Thoracic aorta (tissue), 2 donors: ENCODE measurements at regions not wholly inside any gene's neighbourhood (a gene's known extent, or its start where the extent isn't known, plus 50 kb on each side); places are given as distances from the start of the nearest gene placed in this dataset.

Source experiments
- ATAC-seq: fragments of 150-250 bp; one replicate; pipeline ENCODE4 v1.8.0; 2017; ENCODE audit warnings: low read depth; ENCODE audit not compliant: insufficient number of reproducible peaks, low FRiP score
- DNase-seq: peaks from one replicate; pipeline ENCODE4 v3.0.0-alpha.2; 2020; ENCODE audit warnings: low spot score
- H3K27ac ChIP-seq, 2 donors: fragments of 200-600 bp; sonication (generic); 1 replicate in 1 of 2; 2 replicates in 1 of 2; pipeline ENCODE4 v1.5.1; 2016; ENCODE audit warnings: mild to moderate bottlenecking in 2 of 2, moderate library complexity in 2 of 2
- H3K27me3 ChIP-seq: fragments of 200-600 bp; sonication (generic); replicated peaks from 2 replicates; pipeline ENCODE4 v1.6.0; 2016; ENCODE audit warnings: mild to moderate bottlenecking; ENCODE audit not compliant: insufficient read depth
- H3K36me3 ChIP-seq: fragments of 200-600 bp; sonication (generic); one replicate; pipeline ENCODE4 v1.5.1; 2016
- H3K4me1 ChIP-seq, 2 donors: fragments of 200-600 bp; sonication (generic); 1 replicate in 1 of 2; 2 replicates in 1 of 2; pipeline versions ENCODE4 v1.5.1 to v1.6.0; 2016; ENCODE audit warnings: low read depth in 2 of 2, mild to moderate bottlenecking in 1 of 2; ENCODE audit not compliant: control insufficient read depth in 1 of 2
- H3K4me3 ChIP-seq: fragments of 200-600 bp; sonication (generic); 2 replicates; pipeline ENCODE4 v1.5.1; 2016; ENCODE audit warnings: mild to moderate bottlenecking
- H3K9me3 ChIP-seq: fragments of 200-600 bp; sonication (generic); 2 replicates; pipeline ENCODE4 v1.5.1; 2016
- TF ChIP-seq, protein P1 (sequence below): fragments of 200-600 bp; sonication (generic); IDR thresholded peaks from one replicate; pipeline ENCODE4 v1.5.1; 2019; ENCODE audit warnings: antibody characterized with exemption

DNA sequence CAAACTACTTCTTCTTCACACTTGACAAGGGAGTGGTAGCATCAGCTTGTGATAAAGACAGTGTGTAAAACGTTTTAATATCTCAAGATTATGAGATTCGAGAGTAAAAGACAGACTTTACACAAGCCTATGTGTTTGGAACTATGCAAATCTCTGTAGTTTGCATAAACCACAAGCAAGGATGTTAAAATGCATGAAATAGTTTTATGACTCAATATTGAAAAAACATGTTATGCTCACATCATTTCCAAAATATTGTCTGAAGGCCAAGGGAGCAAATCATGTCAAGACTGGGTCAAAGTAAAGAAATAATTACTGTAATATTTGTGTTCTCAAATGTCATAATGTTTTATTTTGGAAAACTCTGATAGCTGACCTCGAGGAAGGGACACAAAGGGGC, 316.8 kb upstream of the KLF12 start:
- ATAC-seq (no peak), DNase-seq (no peak)
- Histone ChIP-seq H3K27ac (no peak overlapping the region), H3K27me3 (no peaks in the 10 kb centered on the region), H3K4me3 (no peak overlapping the region), H3K9me3 (no peaks in the 10 kb centered on the region), H3K4me1 (peaks cover 4 to 12% of the 10 kb centered on the region in 2 donors), H3K36me3 (no peaks in the 10 kb centered on the region)
- TF ChIP-seq, protein P1, sequence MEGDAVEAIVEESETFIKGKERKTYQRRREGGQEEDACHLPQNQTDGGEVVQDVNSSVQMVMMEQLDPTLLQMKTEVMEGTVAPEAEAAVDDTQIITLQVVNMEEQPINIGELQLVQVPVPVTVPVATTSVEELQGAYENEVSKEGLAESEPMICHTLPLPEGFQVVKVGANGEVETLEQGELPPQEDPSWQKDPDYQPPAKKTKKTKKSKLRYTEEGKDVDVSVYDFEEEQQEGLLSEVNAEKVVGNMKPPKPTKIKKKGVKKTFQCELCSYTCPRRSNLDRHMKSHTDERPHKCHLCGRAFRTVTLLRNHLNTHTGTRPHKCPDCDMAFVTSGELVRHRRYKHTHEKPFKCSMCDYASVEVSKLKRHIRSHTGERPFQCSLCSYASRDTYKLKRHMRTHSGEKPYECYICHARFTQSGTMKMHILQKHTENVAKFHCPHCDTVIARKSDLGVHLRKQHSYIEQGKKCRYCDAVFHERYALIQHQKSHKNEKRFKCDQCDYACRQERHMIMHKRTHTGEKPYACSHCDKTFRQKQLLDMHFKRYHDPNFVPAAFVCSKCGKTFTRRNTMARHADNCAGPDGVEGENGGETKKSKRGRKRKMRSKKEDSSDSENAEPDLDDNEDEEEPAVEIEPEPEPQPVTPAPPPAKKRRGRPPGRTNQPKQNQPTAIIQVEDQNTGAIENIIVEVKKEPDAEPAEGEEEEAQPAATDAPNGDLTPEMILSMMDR: no peak

DNA sequence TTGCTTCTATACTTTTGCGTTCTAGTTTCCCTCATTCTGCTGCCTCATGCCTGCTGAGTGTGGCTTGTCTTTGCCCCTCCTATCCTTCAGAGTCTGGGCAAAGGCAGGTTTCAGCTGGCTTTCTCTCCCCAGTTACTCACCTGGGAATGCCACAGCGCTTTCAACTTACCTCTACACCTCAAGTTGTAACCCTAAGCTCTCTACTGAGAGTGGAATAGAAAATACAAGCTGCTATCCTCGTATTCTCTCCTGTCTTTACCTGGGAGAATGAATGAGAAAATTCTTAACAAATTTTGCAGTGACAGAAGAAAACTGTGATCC, 316.3 kb upstream of the KLF12 start:
- no peak for DNase-seq
- TF ChIP-seq, protein P1: no peak
- H3K36me3 ChIP-seq: no peaks in the 10 kb centered on the region
- peaks cover 4 to 12% of the 10 kb centered on the region in 2 donors for H3K4me1 ChIP-seq
- H3K27me3 ChIP-seq: no peaks in the 10 kb centered on the region
- ATAC-seq: no peak
- H3K9me3 ChIP-seq: no peaks in the 10 kb centered on the region
- H3K27ac ChIP-seq: no peak overlapping the region
- no peak overlapping the region for H3K4me3 ChIP-seq

DNA sequence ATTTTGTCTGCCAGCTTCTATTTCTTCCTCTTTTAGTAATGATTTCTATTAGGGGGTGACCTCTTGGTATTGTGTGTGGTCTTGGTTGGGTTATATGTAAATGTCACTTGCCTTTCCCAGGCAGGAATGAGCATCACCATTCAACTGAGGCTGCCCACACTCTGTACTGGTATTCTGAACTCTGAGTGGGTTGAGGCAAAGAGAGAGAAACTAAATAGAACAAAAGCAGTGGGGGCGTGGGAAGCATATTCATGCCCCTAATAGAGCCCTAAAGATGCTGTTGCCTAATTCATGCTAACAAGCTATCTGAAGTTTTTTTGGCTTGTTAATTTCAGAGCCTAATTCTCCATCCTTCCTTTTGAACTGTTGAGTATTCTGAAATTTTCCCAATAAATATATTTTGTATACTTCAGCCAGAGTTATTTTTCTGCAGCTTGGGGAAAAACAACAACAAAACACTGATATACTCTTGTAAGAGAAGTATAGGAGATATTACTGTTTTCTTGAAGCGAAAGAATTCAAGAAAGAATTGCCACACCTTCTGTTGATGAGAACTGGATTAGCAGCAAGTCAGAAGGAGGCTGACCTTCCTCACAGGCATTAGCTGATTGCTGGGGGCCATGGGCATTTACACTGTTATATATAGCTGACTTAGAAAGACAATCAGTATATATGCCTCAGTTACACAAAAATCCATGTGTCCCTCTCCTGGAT, 315.8 kb upstream of the KLF12 start:
- Histone ChIP-seq H3K27ac (no peak overlapping the region), H3K4me3 (no peak overlapping the region), H3K9me3 (no peaks in the 10 kb centered on the region), H3K27me3 (no peaks in the 10 kb centered on the region), H3K4me1 (peaks cover 4 to 12% of the 10 kb centered on the region in 2 donors), H3K36me3 (no peaks in the 10 kb centered on the region)
- ATAC-seq: no peak
- TF ChIP-seq, protein P1: no peak
- no peak for DNase-seq

DNA sequence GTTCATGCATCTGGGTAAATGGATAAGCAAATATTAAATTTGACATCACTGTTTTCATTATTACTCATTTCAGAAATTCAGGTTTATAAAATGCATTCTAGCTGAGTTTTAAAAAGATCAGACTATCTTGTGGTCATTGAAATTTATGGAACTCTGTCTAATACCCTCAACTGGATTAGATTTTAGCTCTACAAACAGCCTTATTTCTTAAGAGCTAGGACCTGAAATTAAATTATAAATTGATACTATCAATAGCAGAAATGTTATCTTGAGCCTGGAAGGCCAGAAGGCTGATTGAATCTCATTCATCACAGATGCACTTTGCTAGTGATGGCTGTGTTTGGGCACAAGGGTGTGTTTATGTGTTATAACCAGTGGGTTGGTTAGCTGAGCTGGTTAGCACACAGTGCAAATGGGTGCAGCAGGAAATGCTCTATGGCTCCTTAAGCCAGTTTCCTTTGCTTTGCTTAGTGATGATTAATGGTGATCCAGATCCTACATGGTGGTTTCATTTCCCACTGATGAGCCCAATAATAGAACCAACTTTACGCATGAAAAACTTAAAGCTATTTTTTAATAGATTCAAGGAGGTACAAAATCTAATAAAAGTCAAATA, 310.8 kb upstream of the KLF12 start:
- Histone ChIP-seq H3K9me3 (no peaks in the 10 kb centered on the region), H3K4me3 (no peak overlapping the region), H3K27me3 (no peaks in the 10 kb centered on the region), H3K27ac (no peak overlapping the region), H3K4me1 (peaks cover 3 to 13% of the 10 kb centered on the region in 2 donors), H3K36me3 (no peaks in the 10 kb centered on the region)
- TF ChIP-seq, protein P1: no peak
- DNase-seq: no peak
- ATAC-seq: no peak

DNA sequence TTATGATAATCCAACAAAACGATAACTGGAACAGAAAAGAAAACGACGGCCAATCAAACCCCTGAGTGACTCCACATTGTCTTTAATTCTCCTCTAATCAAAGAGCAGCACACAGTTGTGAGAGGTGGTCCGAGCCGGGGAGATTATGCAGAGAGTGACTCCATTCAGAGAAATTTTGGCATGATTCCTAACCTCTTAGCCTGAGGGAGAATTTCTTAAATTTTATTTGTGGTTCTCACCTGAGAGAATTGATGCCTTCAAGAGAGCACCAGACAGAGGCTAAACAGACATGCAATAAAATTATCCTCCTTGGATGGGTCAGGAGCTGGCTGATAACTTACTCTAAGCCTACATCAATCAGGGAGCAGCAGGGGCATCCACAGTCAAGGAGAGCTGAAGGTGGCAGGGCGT, 310.0 kb upstream of the KLF12 start:
- Histone ChIP-seq H3K4me3 (no peak overlapping the region), H3K36me3 (no peaks in the 10 kb centered on the region), H3K4me1 (peaks cover 3 to 13% of the 10 kb centered on the region in 2 donors), H3K9me3 (no peaks in the 10 kb centered on the region), H3K27me3 (no peaks in the 10 kb centered on the region), H3K27ac (no peak overlapping the region)
- TF ChIP-seq, protein P1: no peak
- no peak for DNase-seq
- no peak for ATAC-seq
